ENCODE measurements at regions not wholly inside any gene's neighbourhood (a gene's known extent, or its start where the extent isn't known, plus 50 kb on each side); places are given as distances from the start of the nearest gene placed in this dataset.

DNA sequence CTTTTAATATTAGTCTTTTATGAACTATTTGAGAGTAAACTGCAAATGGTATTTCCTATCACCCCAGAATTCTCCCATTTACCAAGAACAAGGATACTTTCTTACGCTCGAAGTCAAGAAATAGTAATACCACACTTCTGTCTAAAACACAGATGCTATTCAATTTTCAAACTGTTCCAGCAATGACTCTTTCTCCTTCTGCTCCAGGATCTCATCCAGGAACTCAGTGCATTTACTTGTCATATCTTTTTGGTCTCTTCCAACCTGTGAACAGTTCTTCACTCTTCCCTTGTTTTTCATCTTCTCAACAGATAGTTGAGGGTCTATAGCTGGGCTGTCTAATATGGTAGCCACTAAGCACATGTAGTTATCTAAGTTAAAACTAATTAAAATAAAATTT lies 87.1 kb upstream of the GAP43 start:
- H3K36me3 Mint-ChIP-seq = peaks cover under 1% of the 10 kb centered on the region
- peaks cover 6% of the 10 kb centered on the region for H3K9me3 Mint-ChIP-seq
- H3K4me1 Mint-ChIP-seq = no peaks in the 10 kb centered on the region
- ATAC-seq (ENCODE audit: low read depth) (no peak), DNase-seq (ENCODE audit: low spot score in 2 of 2) (no peak)
- no peak overlapping the region for H3K4me3 Mint-ChIP-seq
- H3K27me3 Mint-ChIP-seq = peaks cover 16% of the 10 kb centered on the region
- H3K27ac Mint-ChIP-seq = no peak overlapping the region

DNA sequence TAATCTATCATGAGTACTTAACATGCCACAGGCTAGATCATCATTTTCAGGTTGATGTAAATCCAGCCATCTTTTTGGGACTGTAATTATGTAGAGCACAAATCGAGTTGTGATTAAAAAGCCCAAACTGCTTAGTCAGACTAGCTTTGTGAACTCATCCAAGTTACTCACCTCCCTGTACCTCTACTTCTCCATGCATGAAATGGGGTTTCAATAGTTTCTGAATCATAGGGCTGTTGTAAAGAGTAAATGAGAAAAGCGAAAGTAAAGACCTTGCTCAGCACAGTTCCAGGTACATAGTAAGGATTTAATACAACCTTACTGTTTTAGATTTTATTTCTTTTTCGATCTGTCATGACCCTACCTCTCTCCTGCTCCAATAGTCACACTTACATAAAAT lies 85.6 kb upstream of the GAP43 start:
- Mint-ChIP-seq H3K4me3 (no peak overlapping the region), H3K9me3 (no peaks in the 10 kb centered on the region), H3K27ac (no peak overlapping the region), H3K27me3 (peaks cover 13% of the 10 kb centered on the region), H3K4me1 (no peaks in the 10 kb centered on the region), H3K36me3 (no peaks in the 10 kb centered on the region)
- DNase-seq (ENCODE audit: low spot score in 2 of 2) (no peak), ATAC-seq (ENCODE audit: low read depth) (no peak)

GRCh38 chr3:115547207-115547606 lies 76.1 kb upstream of the GAP43 start:
- H3K4me1 Mint-ChIP-seq = no peaks in the 10 kb centered on the region
- H3K4me3 Mint-ChIP-seq = no peak overlapping the region
- ATAC-seq (ENCODE audit: low read depth) (no peak), DNase-seq (ENCODE audit: low spot score in 2 of 2) (no peak)
- H3K27me3 Mint-ChIP-seq = no peaks in the 10 kb centered on the region
- no peaks in the 10 kb centered on the region for H3K36me3 Mint-ChIP-seq
- no peaks in the 10 kb centered on the region for H3K9me3 Mint-ChIP-seq
- no peak overlapping the region for H3K27ac Mint-ChIP-seq

DNA sequence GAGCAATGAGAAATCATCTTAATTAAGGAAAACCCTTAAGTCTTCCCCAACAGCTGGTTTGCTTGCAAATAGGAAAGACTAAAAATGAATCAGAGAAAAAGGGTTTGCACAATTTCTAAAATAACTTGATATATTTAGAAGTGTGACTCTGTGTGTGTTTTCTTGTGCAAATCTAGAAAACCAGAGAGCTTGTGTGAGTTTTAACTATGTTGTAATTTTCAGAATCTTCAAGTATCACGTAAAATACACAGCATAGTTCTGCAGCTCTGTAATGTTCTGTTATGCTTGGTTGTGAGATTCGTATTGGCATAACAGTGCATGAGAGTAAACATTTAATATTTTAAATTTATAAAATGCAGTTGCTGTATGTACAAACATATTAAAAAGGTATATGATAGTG lies 74.7 kb upstream of the GAP43 start:
- Mint-ChIP-seq H3K27me3 (peaks cover 4% of the 10 kb centered on the region), H3K9me3 (no peaks in the 10 kb centered on the region), H3K36me3 (no peaks in the 10 kb centered on the region), H3K4me1 (no peaks in the 10 kb centered on the region), H3K4me3 (no peak overlapping the region), H3K27ac (no peak overlapping the region)
- ATAC-seq (ENCODE audit: low read depth) = no peak
- no peak for DNase-seq (ENCODE audit: low spot score in 2 of 2)

DNA sequence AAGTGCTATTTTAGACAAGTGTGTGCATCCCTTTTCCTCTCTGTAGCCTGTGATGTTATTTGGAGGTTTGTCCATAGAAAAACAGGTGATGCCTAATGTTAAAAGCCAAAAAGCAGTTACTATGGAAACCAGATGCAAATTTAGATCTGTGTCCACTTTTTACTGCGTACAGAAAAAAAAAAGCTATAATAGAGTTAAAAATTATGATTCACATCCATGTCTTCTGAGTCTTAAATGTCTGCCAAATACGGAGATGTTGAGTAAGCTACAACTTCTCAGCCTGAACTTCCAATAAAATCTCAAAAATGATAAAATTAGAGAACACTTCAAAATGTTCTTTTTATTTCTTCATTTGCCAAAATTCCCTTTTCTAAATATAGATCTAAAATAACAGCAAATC lies 74.2 kb upstream of the GAP43 start:
- Mint-ChIP-seq H3K9me3 (no peaks in the 10 kb centered on the region), H3K27ac (no peak overlapping the region), H3K4me1 (no peaks in the 10 kb centered on the region), H3K4me3 (no peak overlapping the region), H3K27me3 (peaks cover 5% of the 10 kb centered on the region), H3K36me3 (no peaks in the 10 kb centered on the region)
- no peak for DNase-seq (ENCODE audit: low spot score in 2 of 2)
- ATAC-seq (ENCODE audit: low read depth) = no peak

DNA sequence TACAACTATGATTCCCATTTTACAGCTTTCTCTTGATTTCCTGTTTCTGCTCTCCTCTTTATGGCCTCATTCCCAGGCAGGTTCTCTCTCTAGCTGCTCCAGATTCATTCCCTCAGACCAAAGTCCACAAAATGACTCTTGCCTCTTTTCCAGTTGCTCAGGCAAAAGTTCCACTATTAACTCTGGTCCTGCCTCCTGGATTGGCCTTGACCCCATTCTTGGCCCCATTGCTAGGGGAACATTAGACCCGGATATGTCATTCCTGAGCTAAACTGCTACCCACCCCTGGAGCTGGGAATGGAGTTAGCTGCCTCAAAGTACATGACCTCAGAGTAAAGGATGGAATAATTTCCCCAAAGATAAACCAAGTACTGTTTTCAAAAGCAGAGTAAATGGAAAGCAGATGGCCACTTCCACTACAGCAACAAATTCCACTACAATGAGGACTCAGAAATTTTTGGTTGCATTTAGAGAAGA lies 73.0 kb upstream of the GAP43 start:
- H3K36me3 Mint-ChIP-seq = no peaks in the 10 kb centered on the region
- peaks cover 7% of the 10 kb centered on the region for H3K27me3 Mint-ChIP-seq
- no peak overlapping the region for H3K27ac Mint-ChIP-seq
- H3K4me3 Mint-ChIP-seq = no peak overlapping the region
- no peak for DNase-seq (ENCODE audit: low spot score in 2 of 2)
- no peak for ATAC-seq (ENCODE audit: low read depth)
- H3K4me1 Mint-ChIP-seq = no peaks in the 10 kb centered on the region
- H3K9me3 Mint-ChIP-seq = no peaks in the 10 kb centered on the region

DNA sequence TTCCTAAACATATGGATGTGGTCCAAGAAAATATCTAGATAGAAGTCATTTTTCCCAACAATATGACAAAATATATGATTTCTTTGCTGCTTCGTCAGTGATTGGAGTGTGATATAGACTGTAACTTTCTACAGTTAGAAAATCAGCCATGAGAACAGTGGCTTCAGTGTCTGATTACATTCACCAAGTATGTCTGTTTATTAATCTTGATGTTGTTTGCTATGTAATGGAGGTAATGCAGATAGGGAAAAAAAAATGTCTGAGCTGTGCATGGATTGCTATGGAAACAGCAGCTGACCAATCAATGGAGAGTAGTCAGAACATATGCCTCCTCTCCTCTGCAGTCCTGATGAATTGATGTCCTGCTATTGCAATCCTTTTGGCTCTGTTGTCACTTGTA lies 72.3 kb upstream of the GAP43 start:
- H3K4me1 Mint-ChIP-seq = no peaks in the 10 kb centered on the region
- DNase-seq (ENCODE audit: low spot score in 2 of 2) = no peak
- H3K9me3 Mint-ChIP-seq = no peaks in the 10 kb centered on the region
- no peaks in the 10 kb centered on the region for H3K36me3 Mint-ChIP-seq
- ATAC-seq (ENCODE audit: low read depth) = no peak
- H3K27me3 Mint-ChIP-seq = peaks cover 9% of the 10 kb centered on the region
- H3K27ac Mint-ChIP-seq = no peak overlapping the region
- no peak overlapping the region for H3K4me3 Mint-ChIP-seq

DNA sequence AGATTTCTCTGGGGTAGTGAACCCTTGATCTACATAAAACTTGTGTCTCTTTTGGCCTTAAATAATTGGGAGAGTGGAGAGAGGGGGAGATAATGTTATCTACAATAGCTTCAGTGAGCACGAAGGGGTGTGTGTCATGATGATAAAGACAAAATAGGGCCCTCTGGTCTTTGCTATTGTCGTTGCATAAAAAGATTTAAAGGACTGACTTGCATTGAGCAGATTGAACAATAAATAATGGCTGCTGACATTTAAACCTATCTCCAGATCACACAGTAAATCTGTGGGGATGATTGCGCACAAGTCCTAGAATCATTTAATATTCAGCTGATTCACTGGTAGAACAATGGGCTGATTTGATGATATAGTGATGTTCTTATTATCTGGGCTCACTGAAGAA lies 71.3 kb upstream of the GAP43 start:
- ATAC-seq (ENCODE audit: low read depth) (no peak), DNase-seq (ENCODE audit: low spot score in 2 of 2) (no peak)
- Mint-ChIP-seq H3K4me3 (no peak overlapping the region), H3K4me1 (no peaks in the 10 kb centered on the region), H3K27me3 (peaks cover 9% of the 10 kb centered on the region), H3K9me3 (no peaks in the 10 kb centered on the region), H3K27ac (no peak overlapping the region), H3K36me3 (no peaks in the 10 kb centered on the region)

DNA sequence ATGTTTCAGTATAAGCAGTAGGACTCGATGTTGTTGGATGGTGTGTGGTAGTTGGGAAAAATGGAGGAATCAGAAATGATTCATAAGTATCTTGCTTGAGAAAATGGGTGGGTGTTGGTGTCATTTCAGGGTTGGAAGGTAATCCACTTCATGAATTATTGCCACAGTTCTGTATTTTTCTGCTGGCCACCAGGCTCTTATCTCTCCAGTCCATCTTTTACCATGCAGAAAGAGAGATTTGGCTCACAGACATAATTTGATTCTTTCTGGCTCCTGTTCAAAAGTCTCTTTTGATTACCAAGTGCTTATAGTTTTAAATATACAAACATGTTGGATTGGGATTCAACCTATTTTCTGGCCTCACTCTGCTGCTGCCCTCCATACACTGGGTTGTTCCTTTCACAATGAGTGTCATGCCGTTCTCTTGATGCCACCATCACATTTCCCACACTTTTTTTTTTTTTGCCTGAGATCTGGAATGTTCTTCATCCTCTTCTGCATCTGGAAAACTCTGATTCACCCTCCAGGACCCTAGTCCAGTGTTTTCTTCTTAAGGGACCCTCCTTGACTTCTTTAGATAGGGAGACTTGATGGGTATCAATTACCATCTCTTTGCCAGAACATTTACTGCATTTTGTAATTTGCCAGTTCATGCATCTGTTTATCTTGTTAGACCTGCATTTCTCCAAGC lies 69.4 kb upstream of the GAP43 start:
- no peaks in the 10 kb centered on the region for H3K4me1 Mint-ChIP-seq
- no peaks in the 10 kb centered on the region for H3K9me3 Mint-ChIP-seq
- H3K4me3 Mint-ChIP-seq = no peak overlapping the region
- DNase-seq (ENCODE audit: low spot score in 2 of 2) (no peak), ATAC-seq (ENCODE audit: low read depth) (no peak)
- H3K27me3 Mint-ChIP-seq = peaks cover 9% of the 10 kb centered on the region
- H3K27ac Mint-ChIP-seq = no peak overlapping the region
- H3K36me3 Mint-ChIP-seq = no peaks in the 10 kb centered on the region

GRCh38 chr3:115554487-115554807 lies 68.9 kb upstream of the GAP43 start:
- ATAC-seq (ENCODE audit: low read depth) (no peak), DNase-seq (ENCODE audit: low spot score in 2 of 2) (no peak)
- H3K27ac Mint-ChIP-seq = no peak overlapping the region
- H3K9me3 Mint-ChIP-seq = no peaks in the 10 kb centered on the region
- no peaks in the 10 kb centered on the region for H3K36me3 Mint-ChIP-seq
- H3K4me3 Mint-ChIP-seq = no peak overlapping the region
- no peaks in the 10 kb centered on the region for H3K4me1 Mint-ChIP-seq
- H3K27me3 Mint-ChIP-seq = peaks cover 9% of the 10 kb centered on the region

GRCh38 chr3:115562636-115563267 lies 60.6 kb upstream of the GAP43 start:
- no peaks in the 10 kb centered on the region for H3K9me3 Mint-ChIP-seq
- no peaks in the 10 kb centered on the region for H3K36me3 Mint-ChIP-seq
- DNase-seq (ENCODE audit: low spot score in 2 of 2) = no peak
- H3K27ac Mint-ChIP-seq = no peak overlapping the region
- H3K4me3 Mint-ChIP-seq = no peak overlapping the region
- no peak for ATAC-seq (ENCODE audit: low read depth)
- H3K4me1 Mint-ChIP-seq = no peaks in the 10 kb centered on the region
- peaks cover 11% of the 10 kb centered on the region for H3K27me3 Mint-ChIP-seq

- no peak overlapping the region for H3K27ac Mint-ChIP-seq
- ATAC-seq (ENCODE audit: low read depth) (no peak), DNase-seq (ENCODE audit: low spot score in 2 of 2) (no peak)
- H3K27me3 Mint-ChIP-seq = peaks cover 11% of the 10 kb centered on the region
- no peak overlapping the region for H3K4me3 Mint-ChIP-seq
- no peaks in the 10 kb centered on the region for H3K36me3 Mint-ChIP-seq
- no peaks in the 10 kb centered on the region for H3K9me3 Mint-ChIP-seq
- no peaks in the 10 kb centered on the region for H3K4me1 Mint-ChIP-seq
These were observed 59.3 kb upstream of the GAP43 start for GRCh38 chr3:115563984-115564383.

DNA sequence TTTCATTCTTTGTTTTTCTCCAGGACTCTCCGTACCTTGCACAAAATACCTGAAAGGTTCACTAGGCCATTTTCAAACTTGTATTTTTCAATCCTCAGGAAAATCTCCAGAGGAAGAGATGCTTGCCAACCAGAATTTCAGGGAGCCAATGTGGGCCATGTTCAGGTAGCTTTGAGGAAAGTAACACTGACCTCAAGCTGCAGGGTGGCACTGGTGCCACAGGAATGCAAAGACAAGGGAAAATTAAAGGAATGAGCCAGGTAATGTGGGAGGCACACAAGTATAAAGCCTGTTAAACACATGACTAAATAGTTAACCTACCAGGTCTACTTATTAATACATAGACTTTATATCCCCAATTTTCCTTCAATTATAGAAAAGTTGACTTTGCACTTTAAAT lies 51.9 kb upstream of the GAP43 start:
- ATAC-seq (ENCODE audit: low read depth) = no peak
- H3K9me3 Mint-ChIP-seq = no peaks in the 10 kb centered on the region

More for the DNA sequence above, 51.9 kb upstream of the GAP43 start:
- H3K4me3 Mint-ChIP-seq = no peak overlapping the region
- no peaks in the 10 kb centered on the region for H3K4me1 Mint-ChIP-seq
- no peaks in the 10 kb centered on the region for H3K36me3 Mint-ChIP-seq
- no peak overlapping the region for H3K27ac Mint-ChIP-seq
- no peak for DNase-seq (ENCODE audit: low spot score in 2 of 2)
- peaks cover 9% of the 10 kb centered on the region for H3K27me3 Mint-ChIP-seq

Data from memory B cell (primary cell).